ENCODE measurements at regions not wholly inside any gene's neighbourhood (a gene's known extent, or its start where the extent isn't known, plus 50 kb on each side); places are given as distances from the start of the nearest gene placed in this dataset.

DNA sequence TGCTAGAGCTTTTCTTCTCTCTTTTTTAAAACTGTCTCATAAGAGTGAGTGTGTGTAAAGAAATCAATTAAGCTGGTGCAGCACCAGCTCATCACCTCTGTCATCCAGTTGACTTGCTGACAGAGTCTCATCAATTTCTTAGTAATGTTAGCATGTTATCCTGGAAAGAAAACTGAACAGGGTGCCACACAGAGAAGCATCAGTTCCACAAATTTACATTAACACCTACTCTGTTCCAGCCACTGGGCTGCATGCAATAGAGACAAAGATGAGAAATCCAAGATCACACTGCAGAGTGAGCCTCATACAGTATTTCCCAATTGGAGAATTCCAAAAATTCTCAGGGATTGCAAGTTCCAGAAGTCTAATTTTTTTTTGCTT is 207.0 kb upstream of the CITED2 start:
- no peak for TF ChIP-seq POLR2A (IDR thresholded peaks at IDR 0.05; ENCODE audit: extremely low read depth, insufficient read length)
- TF ChIP-seq MYC (IDR thresholded peaks at IDR 0.05; ENCODE audit: low read depth, low read length): no peak
- TF ChIP-seq, protein P1, sequence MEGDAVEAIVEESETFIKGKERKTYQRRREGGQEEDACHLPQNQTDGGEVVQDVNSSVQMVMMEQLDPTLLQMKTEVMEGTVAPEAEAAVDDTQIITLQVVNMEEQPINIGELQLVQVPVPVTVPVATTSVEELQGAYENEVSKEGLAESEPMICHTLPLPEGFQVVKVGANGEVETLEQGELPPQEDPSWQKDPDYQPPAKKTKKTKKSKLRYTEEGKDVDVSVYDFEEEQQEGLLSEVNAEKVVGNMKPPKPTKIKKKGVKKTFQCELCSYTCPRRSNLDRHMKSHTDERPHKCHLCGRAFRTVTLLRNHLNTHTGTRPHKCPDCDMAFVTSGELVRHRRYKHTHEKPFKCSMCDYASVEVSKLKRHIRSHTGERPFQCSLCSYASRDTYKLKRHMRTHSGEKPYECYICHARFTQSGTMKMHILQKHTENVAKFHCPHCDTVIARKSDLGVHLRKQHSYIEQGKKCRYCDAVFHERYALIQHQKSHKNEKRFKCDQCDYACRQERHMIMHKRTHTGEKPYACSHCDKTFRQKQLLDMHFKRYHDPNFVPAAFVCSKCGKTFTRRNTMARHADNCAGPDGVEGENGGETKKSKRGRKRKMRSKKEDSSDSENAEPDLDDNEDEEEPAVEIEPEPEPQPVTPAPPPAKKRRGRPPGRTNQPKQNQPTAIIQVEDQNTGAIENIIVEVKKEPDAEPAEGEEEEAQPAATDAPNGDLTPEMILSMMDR (IDR thresholded peaks at IDR 0.05; ENCODE audit: low read depth, low read length): no peak
